Spleen (tissue), 7 donors: ENCODE measurements at regions not wholly inside any gene's neighbourhood (a gene's known extent, or its start where the extent isn't known, plus 50 kb on each side); places are given as distances from the start of the nearest gene placed in this dataset.

Experiments
- POLR2A ChIP-seq, 3 donors: fragments of 450-650 bp; IDR thresholded peaks; one replicate each; pipeline ENCODE4 v1.5.1; 2017; ENCODE audit warnings: antibody characterized with exemption in 3 of 3, mild to moderate bottlenecking in 1 of 3
- POLR2AphosphoS5 ChIP-seq, 3 donors: sonication (generic); formaldehyde crosslinking; IDR thresholded peaks; one replicate each; pipeline ENCODE4 v1.5.1; 2017; ENCODE audit warnings: antibody characterized with exemption in 3 of 3
- TF ChIP-seq, protein P1 (sequence below), 11 experiments: fragments of 200-600 bp in 7 of 11; fragments of 450-650 bp in 4 of 11; sonication (generic) in 4 of 11; IDR thresholded peaks in 8 of 11; conservative IDR thresholded peaks in 3 of 11; 1 replicate in 7 of 11; 2 replicates in 4 of 11; pipeline versions ENCODE4 v1.4.0 to v1.8.0; 2016 to 2021; ENCODE audit warnings: antibody characterized with exemption in 11 of 11, inconsistent platforms in 4 of 11, mild to moderate bottlenecking in 1 of 11
- donor health status: DM: no; HTN: no; CAD: no; lungs with moderate emphysema.
- donor health status: DM: no; HTN: no; CAD: no.
- donor health status: DM: no; HTN: no; CAD: no.

- TF ChIP-seq, protein P1, sequence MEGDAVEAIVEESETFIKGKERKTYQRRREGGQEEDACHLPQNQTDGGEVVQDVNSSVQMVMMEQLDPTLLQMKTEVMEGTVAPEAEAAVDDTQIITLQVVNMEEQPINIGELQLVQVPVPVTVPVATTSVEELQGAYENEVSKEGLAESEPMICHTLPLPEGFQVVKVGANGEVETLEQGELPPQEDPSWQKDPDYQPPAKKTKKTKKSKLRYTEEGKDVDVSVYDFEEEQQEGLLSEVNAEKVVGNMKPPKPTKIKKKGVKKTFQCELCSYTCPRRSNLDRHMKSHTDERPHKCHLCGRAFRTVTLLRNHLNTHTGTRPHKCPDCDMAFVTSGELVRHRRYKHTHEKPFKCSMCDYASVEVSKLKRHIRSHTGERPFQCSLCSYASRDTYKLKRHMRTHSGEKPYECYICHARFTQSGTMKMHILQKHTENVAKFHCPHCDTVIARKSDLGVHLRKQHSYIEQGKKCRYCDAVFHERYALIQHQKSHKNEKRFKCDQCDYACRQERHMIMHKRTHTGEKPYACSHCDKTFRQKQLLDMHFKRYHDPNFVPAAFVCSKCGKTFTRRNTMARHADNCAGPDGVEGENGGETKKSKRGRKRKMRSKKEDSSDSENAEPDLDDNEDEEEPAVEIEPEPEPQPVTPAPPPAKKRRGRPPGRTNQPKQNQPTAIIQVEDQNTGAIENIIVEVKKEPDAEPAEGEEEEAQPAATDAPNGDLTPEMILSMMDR (IDR thresholded peaks at IDR 0.05 in 8 of 11, conservative IDR thresholded peaks at IDR 0.05 in 3 of 11): no peak
- TF ChIP-seq POLR2AphosphoS5 (IDR thresholded peaks at IDR 0.05) (no peak), POLR2A (IDR thresholded peaks at IDR 0.05) (no peak)
These were observed 527.6 kb upstream of the CDH18 start for GRCh38 chr5:20515606-20516005.
